ENCODE measurements at regions not wholly inside any gene's neighbourhood (a gene's known extent, or its start where the extent isn't known, plus 50 kb on each side); places are given as distances from the start of the nearest gene placed in this dataset.
"Not testable (repeated sequence)": the region's sequence is repeated elsewhere in the genome, so short reads cannot be mapped to it uniquely, and the experiment has no call there.

DNA sequence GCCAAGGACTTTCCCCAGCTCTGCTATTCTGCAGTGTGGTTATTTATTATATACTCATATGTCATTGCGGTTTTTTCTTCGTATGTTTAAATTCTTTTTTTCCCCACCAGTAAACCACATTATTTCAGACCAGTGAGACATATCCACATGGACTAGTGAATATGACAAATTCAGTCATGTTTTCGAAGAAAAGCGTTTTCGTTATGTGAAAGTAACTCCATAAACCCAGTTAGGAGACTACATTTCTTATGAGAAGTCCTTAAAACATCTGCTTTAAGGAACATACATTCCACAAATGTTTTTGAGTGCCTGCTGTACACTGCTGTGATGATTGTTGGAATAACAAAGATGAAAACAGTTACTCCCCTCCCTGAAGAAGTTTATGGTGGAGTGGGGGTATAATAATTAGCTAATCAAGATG lies 591.8 kb upstream of the CLINT1 start:
- DNase-seq (ENCODE audit: low read depth in 2 of 2), result no peak

DNA sequence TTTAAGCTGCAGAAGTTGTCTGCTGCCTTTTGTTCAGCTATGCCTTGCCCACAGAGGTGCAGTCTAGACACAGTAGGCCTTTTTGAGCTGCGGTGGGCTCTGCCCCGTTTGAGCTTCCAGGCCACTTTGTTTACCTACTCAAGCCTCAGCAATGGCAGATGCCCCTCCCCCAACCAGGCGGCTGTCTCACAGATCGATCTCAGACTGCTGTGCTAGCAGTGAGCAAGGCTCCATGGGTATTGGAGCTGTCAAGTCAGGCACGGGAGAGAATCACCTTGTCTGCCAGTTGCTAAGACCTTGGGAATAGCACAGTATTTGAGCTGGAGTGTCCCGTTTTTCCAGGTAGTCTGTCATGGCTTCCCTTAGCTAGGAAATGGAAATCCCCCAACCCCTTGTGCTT lies 587.8 kb upstream of the CLINT1 start:
- not testable (repeated sequence) for DNase-seq (ENCODE audit: low read depth in 2 of 2)

DNA sequence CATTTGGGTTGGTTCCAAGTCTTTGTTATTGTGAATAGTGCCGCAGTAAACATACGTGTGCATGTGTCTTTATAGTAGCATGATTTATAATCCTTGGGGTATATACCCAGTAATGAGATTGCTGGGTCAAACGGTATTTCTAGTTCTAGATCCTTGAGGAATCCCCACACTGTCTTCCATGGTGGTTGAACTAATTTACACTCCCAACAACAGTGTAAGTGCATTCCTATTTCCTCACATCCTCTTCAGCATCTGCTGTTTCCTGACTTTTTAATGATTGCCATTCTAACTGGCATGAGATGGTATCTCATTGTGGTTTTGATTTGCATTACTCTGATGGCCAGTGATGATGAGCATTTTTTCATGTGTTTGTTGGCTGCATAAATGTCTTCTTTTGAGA lies 580.3 kb upstream of the CLINT1 start:
- not testable (repeated sequence) for DNase-seq (ENCODE audit: low read depth in 2 of 2)

DNA sequence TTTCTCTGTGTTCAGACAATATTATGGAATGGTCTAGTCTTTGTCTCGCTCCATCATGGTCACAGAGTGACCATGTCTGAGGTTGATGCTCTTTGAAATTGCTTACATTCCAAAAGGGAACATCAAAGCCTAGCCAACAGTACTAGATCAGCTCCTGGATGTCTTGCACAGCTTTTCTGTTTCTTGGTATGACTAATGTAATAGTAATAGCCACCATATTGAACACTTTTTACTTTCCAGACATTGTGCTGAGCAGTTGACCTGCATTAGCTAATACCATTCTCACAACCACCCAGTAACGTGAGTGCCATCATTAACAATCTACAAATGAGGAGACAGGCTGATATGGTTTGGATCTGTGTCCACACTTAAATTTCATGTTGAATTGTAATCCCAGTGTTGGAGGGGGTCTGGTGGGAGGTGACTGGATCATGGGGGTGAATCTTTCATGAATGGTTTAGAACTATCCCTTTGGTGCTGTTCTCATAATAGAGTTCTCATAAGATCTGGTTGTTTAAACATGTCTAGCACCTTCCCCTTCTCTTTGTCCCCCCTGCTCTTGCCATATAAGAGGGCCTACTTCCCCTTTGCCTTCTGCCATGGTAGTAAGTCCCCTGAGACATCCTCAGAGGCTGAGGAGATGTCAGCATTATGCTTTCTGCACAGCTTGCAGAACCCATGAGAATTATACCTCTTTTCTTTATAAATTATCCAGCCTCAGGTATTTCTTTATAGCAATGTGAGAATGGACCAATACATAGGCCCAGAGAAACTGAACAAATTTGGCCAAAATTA lies 577.5 kb upstream of the CLINT1 start:
- DNase-seq (ENCODE audit: low read depth in 2 of 2), result no peak

DNA sequence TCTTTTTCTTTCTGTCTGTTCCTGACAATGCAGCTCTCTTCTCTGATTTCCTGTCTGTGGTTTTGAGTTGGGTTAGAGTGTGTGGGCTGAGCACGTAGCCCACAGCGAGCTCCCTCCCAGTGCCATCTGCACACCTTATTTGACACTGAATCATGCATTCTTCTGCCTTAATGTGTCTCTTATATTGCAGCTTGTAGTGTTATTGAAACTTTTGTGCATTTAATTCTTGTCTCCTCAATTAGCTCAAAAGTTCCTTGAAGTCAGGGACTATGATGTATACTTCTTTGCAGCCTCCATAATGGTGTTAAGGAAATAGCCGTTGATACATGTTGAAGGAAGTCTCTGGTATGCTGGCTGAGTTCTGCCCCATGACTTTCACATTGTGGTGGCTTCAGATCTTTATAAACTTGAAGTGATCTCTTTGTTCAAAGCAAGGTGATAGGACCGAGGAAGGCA lies 576.2 kb upstream of the CLINT1 start:
- DNase-seq (ENCODE audit: low read depth in 2 of 2), result peak in 1 of 2 experiments; percentile 11

DNA sequence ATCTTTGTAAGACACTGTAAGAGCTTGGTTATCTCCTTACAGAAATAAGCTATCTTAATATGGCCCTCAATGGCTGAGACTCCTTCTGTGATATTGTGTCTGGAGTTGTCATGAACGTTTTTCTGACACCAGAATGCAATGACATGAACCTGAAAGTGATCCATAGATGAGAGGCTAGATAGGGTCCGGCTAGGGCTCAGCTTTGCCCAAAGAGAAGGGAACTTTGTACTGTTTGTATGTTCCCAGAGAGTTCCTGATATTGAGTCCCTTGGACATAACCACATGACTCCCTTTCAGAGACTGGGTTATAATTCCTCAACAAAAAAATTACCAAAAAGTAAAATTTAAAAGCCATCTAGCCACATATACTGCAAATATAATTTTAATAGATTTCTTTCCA lies 575.8 kb upstream of the CLINT1 start:
- DNase-seq (ENCODE audit: low read depth in 2 of 2), result no peak

DNA sequence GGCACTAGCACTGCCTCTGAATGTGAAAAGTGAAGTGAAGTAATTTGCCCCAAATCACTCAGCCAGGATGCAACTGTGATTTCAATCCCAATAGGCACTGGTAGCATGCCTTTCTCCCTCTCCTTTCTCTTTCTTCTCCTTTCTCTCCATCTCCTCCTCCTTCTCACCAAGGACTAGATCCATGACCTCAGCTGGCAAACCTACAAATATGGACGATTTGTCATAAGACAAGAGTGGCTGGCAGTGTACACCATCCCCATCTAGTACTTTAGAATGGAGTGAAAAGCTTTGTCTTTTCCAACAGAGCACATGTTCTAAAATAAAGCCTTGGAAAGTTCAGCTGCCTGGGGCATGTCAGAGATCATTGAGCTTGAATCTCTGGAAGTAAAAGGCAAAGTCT lies 574.7 kb upstream of the CLINT1 start:
- DNase-seq (ENCODE audit: low read depth in 2 of 2), result no peak

DNA sequence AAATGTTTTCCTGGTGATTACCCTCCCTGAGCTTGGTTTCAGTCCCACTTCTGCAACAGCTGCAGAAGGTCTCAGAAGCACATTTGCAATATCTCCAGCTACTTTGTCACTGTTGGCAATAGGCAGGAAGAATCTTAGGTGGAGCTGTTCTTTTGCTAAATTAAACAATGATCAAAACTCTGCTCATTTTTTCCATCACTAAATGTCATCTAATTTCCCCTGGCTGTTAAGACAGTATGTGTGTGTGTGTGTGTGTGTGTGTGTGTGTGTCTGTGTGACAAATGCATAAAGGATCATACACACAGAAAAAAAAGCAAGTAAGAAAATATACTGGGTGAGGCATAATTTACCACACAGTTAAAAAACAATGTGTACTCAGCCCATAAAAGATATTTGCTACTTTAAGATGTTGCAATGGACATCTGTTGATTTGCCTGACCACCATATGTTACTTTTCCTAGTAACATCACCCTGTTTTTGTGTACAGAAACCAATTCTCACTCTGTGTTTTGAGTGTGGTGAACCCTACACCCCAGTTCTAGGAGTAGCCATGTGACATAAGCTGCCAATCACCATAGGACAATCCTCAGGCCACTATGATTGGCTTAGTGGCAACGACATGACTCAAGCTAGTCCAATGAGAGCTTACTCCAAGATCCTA lies 572.6 kb upstream of the CLINT1 start:
- no peak for DNase-seq (ENCODE audit: low read depth in 2 of 2)

DNA sequence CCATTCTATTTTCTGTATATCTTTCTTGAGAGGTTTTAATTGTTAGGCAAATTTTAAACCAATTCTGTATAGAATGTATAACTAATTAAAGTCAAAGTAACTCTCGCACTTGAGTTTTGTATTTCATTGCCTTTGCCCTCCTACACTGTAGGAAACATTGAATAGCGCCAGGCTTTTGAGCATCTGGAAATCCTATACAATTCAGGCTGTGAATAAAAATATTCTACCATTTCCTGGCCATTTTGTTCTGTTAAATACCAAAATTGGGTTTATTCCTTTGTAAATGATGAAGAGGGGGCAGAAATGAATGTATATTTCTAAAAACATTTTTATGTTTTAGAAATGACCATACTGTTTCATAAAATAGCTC lies 571.8 kb upstream of the CLINT1 start:
- DNase-seq (ENCODE audit: low read depth in 2 of 2), result no peak

DNA sequence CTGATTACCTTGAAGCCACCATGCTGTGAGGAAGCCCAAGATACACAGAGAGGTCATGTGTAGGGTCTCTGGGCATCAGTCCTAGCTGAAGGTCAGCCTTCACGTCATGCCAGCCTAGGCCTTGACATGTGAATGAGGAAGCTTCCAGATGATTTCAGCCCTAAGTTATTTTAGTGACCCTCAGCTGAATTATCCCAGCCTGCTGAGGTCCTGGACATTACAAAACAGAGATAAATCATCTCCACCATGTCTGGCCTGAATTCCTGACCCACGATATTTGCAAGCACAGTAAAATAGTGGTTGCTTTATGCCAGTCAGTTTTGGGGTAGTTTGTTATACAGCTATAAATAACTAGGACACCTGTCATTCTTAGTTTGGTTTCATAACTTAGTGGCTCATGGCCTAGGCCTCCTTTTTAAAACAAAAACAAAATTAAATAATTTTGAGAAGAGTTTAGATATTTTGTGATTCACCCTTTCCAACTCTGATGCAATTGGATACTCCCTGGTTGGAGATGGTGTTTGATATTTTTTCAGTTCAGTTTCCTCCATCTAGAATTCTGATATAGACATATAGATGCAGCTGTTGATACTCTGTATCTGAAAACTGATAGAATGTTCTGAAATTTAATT lies 571.3 kb upstream of the CLINT1 start:
- no peak for DNase-seq (ENCODE audit: low read depth in 2 of 2)

DNA sequence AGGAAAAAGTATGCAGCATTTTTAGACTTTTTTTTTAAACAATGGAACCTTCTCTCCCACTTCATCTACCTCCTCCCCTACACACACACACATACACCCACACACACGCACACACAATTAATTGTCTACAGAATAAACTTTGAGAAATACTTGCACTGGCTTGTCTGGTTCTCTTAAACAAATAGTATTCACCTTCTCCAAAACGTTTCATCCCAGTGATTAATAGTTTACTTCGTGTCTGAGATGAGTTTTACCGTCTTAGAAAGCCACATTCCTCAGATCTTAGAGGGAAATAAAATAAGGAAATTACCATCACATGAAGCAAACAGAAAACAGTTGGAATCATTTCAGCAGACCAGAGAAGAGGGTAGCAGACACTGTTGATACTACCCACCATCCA lies 570.6 kb upstream of the CLINT1 start:
- no peak for DNase-seq (ENCODE audit: low read depth in 2 of 2)

DNA sequence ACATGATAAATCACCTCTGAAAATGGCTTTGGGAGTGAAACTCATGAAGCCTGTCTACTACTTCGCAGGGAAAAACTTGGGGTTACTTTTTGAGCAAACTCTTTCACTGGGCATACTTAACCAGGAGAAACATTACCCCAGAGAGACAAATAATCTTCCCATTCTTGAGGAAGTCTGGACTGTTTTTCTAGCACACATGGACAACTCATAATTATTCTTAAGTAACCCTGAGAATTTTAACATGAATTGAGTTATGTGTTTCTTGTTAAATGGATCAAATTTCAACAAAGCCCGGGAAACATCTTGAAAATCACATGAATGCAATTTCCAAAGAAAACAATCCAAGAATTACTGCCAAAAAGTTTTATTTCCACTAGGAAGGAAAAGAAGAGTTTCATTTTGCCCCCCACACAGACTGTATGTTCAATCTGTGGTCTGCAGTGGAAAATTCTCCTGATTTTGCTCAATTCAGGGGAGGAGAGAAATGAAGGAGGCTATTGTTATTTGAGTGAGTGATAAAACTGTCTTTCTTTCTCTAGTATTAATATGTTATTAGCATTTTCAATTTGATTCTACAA lies 564.8 kb upstream of the CLINT1 start:
- DNase-seq (ENCODE audit: low read depth in 2 of 2), result no peak

DNA sequence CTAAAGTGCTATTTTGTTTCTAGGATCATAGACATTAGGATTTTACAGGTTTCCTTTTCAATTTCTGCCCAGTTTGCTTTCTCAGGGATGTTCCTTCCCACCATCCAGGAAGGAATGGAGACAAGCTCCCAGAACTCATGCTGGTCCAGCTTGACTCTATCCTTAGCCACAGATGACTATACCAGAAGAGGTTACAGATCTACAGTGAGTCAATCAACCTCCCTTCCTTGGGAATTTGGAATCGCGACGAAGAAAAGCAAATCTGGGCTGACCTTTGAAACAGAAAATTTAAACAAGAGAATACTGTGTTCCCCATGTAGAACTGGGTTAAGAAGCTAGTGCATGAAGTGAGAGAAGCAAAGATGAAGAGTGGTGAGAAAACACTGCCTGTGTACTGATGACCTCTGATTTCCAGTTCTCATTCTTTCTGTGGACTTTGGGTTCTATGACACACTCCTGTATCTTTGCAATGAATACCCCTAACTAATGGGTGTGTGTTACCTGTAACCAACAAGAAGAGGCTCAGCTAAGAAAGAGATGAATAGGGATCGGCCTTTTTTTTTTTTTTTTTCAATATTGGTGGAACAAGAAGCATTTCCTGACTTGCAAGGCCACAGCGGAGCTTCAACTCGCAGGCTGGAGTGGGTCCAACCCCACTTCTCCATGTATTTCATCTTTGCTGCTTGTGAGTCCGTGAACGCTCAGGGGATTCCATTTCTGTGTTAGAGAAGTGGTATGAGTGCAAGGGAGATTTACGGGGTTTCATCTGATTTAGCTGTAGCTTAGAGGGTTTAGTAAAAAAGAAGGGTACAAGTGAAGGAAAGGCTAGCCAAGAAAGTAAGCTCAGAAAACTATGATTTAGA lies 563.9 kb upstream of the CLINT1 start:
- DNase-seq (ENCODE audit: low read depth in 2 of 2), result no peak

DNA sequence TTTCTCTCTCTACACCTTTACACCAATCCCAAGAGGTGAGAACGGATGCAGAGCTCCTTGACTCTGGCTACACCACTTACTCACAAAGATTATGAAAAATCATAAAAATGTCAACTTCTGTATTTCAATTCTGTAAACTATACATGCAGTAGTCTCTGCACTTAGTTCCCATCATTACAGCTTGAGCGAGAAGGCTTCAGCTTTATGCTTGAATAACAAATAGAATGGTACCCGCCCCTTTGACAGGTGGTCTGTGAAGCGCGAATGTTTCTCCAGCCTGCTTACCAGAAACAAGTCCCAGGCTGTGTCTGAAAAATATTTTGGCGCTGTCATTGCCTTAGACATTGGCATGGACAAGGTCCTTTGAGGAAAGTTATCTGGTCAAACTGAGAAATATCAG lies 562.4 kb upstream of the CLINT1 start:
- DNase-seq (ENCODE audit: low read depth in 2 of 2), result no peak

DNA sequence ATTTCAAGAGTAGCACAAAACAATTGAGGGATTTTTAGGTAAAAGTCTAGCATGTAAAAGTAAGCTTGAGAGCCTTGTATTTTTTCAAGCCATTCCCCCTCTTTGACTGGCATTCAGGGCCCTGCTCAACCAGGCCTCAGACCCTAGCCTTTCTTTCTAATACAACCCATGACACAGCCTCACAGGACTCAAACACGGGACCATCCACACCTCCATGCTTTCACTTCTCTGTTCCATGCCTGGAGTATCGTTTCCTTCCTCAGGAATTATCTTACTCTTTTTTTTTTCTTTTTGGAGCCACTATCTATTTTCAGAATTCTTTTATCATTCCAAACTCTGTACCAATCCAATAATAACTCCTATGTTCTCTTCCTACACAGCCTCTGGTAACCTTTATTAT lies 560.2 kb upstream of the CLINT1 start:
- no peak for DNase-seq (ENCODE audit: low read depth in 2 of 2)

DNA sequence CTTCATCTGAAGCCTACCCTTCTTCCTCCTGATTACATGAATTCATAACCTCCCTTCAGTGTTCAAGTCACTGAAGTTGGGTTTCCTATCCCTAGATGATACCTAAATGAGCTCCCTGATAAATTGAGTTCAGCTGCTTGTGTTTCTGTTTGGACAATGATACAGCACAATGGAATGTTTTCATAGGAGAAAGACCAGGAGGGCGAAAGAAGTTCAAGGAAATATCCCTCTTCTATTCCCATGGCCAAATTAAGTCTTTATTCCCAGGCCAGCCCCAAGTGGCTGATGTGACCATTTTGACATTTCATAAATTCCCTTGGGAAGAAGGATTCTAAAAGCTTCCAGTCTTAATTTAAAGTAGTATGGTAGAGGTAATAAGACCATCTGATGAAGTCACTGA lies 555.8 kb upstream of the CLINT1 start:
- no peak for DNase-seq (ENCODE audit: low read depth in 2 of 2)

DNA sequence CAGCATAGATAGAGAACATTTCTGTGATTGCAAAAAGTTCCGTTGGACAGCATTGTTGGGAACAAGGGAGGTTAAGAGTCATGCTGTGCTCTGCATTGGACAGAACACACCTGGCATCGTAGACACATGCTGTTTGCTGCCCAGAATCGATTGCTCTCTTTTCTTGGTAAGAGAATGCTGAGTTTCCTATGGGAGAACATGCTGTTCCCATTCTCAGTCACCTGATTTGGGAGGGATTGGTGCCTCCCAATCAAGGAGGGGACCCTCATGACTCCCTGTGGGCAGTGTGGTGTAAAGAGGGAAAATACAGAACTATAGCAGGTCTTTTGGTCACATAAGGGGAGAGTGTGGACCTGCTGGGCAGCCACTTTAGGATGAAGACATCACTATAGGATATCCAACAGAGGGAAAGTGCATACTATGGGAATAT lies 555.4 kb upstream of the CLINT1 start:
- DNase-seq (ENCODE audit: low read depth in 2 of 2), result no peak

DNA sequence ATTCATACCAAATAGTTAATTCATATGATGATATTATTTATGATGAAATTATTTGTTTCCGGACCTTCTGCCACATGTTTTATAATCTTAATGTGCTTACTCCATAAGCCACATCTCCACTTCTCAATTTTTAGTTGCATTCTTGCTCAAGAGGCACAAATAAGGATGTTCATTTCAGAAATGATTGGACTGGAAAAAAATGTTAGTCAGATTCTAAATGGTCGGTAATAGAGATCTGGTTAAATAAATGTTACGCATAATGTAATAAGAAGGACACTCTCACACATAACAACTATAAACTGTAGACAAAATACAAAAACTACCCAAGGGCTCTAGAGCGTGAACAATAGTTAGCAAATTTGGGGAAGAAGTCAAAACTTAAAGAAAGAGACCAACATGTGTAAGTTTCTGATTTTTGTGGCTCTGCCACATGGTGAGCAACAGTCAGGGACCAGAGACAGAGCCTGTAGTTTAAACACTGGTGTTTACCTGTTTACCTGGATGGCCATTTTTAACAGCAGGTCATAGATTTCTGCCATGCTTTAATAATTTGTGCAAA lies 554.3 kb upstream of the CLINT1 start:
- no peak for DNase-seq (ENCODE audit: low read depth in 2 of 2)

DNA sequence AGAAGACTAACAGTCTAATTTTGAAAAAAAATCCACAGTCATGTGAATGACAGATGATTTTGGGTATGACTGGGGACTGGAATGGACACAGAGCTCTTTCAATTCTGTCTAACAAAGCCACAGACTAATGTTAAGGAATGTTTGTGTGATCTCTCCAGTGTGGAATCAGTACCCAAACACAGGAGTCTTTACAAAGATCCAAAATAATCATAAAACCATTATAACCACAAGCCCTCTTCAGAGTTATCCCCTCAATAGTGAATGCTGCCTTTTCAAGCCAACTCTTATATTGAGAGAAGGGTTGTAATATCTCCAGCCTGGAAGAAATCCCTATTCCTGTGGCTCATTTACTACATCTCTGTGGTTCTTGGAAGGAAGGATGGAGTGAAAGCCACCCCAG lies 552.0 kb upstream of the CLINT1 start:
- no peak for DNase-seq (ENCODE audit: low read depth in 2 of 2)

DNA sequence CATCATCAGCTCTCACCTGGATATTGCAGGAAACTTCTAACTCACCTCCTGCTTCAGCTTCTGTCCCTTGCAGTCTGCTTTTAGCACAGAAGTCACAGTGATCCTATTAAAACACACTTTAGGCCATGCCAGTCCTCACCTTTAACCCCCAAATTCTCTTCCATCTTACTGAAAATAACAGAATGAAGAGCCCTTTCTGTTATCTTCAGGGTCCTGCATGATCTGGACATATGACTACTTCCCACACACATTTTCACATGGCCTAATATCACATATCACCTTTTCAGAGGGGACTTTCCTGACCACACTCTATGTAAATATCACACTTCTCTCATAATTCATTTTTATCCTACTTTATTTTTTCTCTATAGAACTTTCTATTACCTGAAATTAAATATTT lies 550.6 kb upstream of the CLINT1 start:
- DNase-seq (ENCODE audit: low read depth in 2 of 2), result no peak

DNA sequence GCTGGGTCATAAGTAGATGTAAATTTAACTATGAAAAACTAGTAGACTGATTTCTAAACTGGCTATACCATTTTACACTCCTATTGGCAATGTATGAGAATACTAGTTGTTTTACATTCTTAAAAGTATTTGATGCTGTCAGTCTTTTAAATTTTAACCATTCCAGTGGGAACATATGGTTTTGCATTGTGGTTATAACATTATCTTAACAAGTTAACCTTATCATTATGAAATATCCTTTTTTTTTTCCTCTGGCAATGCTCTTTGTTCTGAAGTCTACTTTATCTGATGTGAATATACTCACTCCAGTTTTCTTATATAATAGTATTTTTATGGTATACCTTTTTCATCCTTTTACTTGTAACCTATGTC lies 548.9 kb upstream of the CLINT1 start:
- no peak for DNase-seq (ENCODE audit: low read depth in 2 of 2)
